Liver (tissue), 8 donors: ENCODE measurements at regions not wholly inside any gene's neighbourhood (a gene's known extent, or its start where the extent isn't known, plus 50 kb on each side); places are given as distances from the start of the nearest gene placed in this dataset.

Experiments
- DNase-seq: peaks from one replicate; pipeline ENCODE4 v3.0.0-alpha.2; 2017; ENCODE audit warnings: low spot score
- H3K27ac ChIP-seq, 2 donors: one replicate each; pipeline ENCODE4 v1.7.0; 2013; ENCODE audit warnings: inconsistent platforms in 2 of 2, low read length in 2 of 2, control low read depth in 1 of 2, low read depth in 1 of 2, mild to moderate bottlenecking in 1 of 2
- H3K27me3 ChIP-seq, 4 donors: one replicate each; pipeline versions ENCODE4 v1.6.1 to v1.7.0; 2013; ENCODE audit warnings: low read length in 3 of 4, inconsistent platforms in 1 of 4, mild to moderate bottlenecking in 1 of 4, moderate library complexity in 1 of 4; ENCODE audit not compliant: control insufficient read depth in 4 of 4, insufficient read depth in 4 of 4
- H3K36me3 ChIP-seq, 4 donors: one replicate each; pipeline versions ENCODE4 v1.6.1 to v1.7.0; 2013; ENCODE audit warnings: low read length in 3 of 4, mild to moderate bottlenecking in 3 of 4, low read depth in 1 of 4, moderate library complexity in 1 of 4; ENCODE audit not compliant: control insufficient read depth in 4 of 4, insufficient read depth in 3 of 4
- H3K4me1 ChIP-seq, 4 donors: one replicate each; pipeline versions ENCODE4 v1.6.1 to v1.7.0; 2013; ENCODE audit warnings: low read length in 3 of 4, mild to moderate bottlenecking in 3 of 4, moderate library complexity in 1 of 4; ENCODE audit not compliant: control insufficient read depth in 4 of 4, insufficient read depth in 4 of 4
- H3K4me3 ChIP-seq, 3 donors: one replicate each; pipeline versions ENCODE4 v1.6.1 to v1.7.0; 2013; ENCODE audit warnings: low read length in 3 of 3, control low read depth in 1 of 3, low read depth in 1 of 3, mild to moderate bottlenecking in 1 of 3
- H3K9ac ChIP-seq, 2 donors: one replicate each; pipeline ENCODE4 v1.7.0; 2013; ENCODE audit warnings: low read length in 2 of 2, mild to moderate bottlenecking in 2 of 2, moderate library complexity in 2 of 2, control low read depth in 1 of 2, low read depth in 1 of 2
- H3K9me3 ChIP-seq, 4 donors: one replicate each; pipeline versions ENCODE4 v1.6.1 to v1.7.0; 2013; ENCODE audit warnings: low read length in 3 of 4; ENCODE audit not compliant: control insufficient read depth in 4 of 4
- EGR1 ChIP-seq, 2 donors: IDR thresholded peaks; 2 replicates each; pipeline ENCODE4 v1.6.1; 2016 to 2018; ENCODE audit warnings: antibody characterized with exemption in 2 of 2, low read depth in 2 of 2
- FOXA1 ChIP-seq: IDR thresholded peaks from 2 replicates; pipeline ENCODE4 v1.6.1; 2016; ENCODE audit warnings: antibody characterized with exemption
- GABPA ChIP-seq, 2 donors: IDR thresholded peaks in 1 of 2; conservative IDR thresholded peaks in 1 of 2; 2 replicates each; pipeline ENCODE4 v1.6.1; 2016; ENCODE audit warnings: antibody characterized with exemption in 2 of 2, mild to moderate bottlenecking in 1 of 2, moderate library complexity in 1 of 2
- HNF4A ChIP-seq, 2 donors: conservative IDR thresholded peaks; 2 replicates each; pipeline ENCODE4 v1.6.1; 2016; ENCODE audit warnings: antibody characterized with exemption in 2 of 2, mild to moderate bottlenecking in 2 of 2
- HNF4G ChIP-seq: IDR thresholded peaks from 2 replicates; pipeline ENCODE4 v1.6.1; 2016; ENCODE audit warnings: antibody characterized with exemption
- JUND ChIP-seq, 2 donors: IDR thresholded peaks; 2 replicates each; pipeline ENCODE4 v1.6.1; 2016; ENCODE audit warnings: antibody characterized with exemption in 2 of 2
- NR2F2 ChIP-seq: IDR thresholded peaks from 2 replicates; pipeline ENCODE4 v1.6.1; 2016; ENCODE audit warnings: antibody characterized with exemption
- RXRA ChIP-seq, 2 donors: IDR thresholded peaks; 2 replicates each; pipeline ENCODE4 v1.6.1; 2017 to 2018; ENCODE audit warnings: antibody characterized with exemption in 2 of 2, mild to moderate bottlenecking in 1 of 2
- SP1 ChIP-seq: IDR thresholded peaks from 2 replicates; pipeline ENCODE4 v1.6.1; 2018; ENCODE audit warnings: antibody characterized with exemption, mild to moderate bottlenecking
- TAF1 ChIP-seq: conservative IDR thresholded peaks from 2 replicates; pipeline ENCODE4 v1.6.1; 2016; ENCODE audit warnings: antibody characterized with exemption, mild to moderate bottlenecking
- YY1 ChIP-seq: IDR thresholded peaks from 2 replicates; pipeline ENCODE4 v1.6.1; 2016; ENCODE audit warnings: antibody characterized with exemption, mild to moderate bottlenecking
- WGBS: extraction: QIAGEN DNeasy Blood & Tissue Kit; methylation state at CpG from one replicate; pipeline ENCODE4 v1.1.7; 2013; 5-methylcytosine and 5-hydroxymethylcytosine counted together
- TF ChIP-seq, protein P1 (sequence below): fragments of 150-350 bp; IDR thresholded peaks from 2 replicates; pipeline ENCODE4 v1.5.1; 2017; ENCODE audit warnings: improper control_type of control experiment, low read depth, low read length; ENCODE audit not compliant: missing input control
- TF ChIP-seq, protein P2 (sequence below): IDR thresholded peaks from 2 replicates; pipeline ENCODE4 v1.6.1; 2016; ENCODE audit warnings: antibody characterized with exemption
- TF ChIP-seq, protein P3 (sequence below): IDR thresholded peaks from 2 replicates; pipeline ENCODE4 v1.6.1; 2016; ENCODE audit warnings: antibody characterized with exemption, mild to moderate bottlenecking
- TF ChIP-seq, protein P4 (sequence below): IDR thresholded peaks from 2 replicates; pipeline ENCODE4 v1.6.1; 2016; ENCODE audit warnings: antibody characterized with exemption
- TF ChIP-seq, protein P5 (sequence below): IDR thresholded peaks from 2 replicates; pipeline ENCODE4 v1.6.1; 2016; ENCODE audit warnings: antibody characterized with exemption
- donor health status: healthy.
- donor health status: healthy.
- donor health status: healthy.
- donor health status: healthy.
- donor health status: healthy.

DNA sequence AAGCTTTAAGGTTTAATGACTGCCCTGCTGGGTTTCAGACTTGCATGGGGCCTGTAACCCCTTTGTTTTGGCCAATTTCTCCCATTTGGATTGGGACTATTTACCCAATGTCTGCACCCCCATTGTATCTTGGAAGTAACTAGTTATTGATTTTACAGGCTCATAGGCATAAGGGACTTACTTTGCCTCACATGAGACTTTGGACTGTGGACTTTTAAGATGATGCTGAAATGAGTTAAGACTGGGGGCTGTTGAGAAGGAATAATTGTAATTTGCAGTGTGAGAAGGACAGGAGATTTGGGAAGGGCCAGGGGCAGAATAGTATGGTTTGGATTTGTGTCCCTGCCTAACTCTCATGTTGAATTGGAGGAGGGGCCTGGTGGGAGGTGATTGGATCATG, 260.7 kb downstream of the SNCA start (continued):
- TF ChIP-seq, protein P1, sequence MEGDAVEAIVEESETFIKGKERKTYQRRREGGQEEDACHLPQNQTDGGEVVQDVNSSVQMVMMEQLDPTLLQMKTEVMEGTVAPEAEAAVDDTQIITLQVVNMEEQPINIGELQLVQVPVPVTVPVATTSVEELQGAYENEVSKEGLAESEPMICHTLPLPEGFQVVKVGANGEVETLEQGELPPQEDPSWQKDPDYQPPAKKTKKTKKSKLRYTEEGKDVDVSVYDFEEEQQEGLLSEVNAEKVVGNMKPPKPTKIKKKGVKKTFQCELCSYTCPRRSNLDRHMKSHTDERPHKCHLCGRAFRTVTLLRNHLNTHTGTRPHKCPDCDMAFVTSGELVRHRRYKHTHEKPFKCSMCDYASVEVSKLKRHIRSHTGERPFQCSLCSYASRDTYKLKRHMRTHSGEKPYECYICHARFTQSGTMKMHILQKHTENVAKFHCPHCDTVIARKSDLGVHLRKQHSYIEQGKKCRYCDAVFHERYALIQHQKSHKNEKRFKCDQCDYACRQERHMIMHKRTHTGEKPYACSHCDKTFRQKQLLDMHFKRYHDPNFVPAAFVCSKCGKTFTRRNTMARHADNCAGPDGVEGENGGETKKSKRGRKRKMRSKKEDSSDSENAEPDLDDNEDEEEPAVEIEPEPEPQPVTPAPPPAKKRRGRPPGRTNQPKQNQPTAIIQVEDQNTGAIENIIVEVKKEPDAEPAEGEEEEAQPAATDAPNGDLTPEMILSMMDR: no peak
- TF ChIP-seq RXRA (IDR thresholded peaks at IDR 0.05) (no peak), YY1 (no peak), GABPA (IDR thresholded peaks at IDR 0.05 in 1 of 2, conservative IDR thresholded peaks at IDR 0.05 in 1 of 2) (no peak)

DNA sequence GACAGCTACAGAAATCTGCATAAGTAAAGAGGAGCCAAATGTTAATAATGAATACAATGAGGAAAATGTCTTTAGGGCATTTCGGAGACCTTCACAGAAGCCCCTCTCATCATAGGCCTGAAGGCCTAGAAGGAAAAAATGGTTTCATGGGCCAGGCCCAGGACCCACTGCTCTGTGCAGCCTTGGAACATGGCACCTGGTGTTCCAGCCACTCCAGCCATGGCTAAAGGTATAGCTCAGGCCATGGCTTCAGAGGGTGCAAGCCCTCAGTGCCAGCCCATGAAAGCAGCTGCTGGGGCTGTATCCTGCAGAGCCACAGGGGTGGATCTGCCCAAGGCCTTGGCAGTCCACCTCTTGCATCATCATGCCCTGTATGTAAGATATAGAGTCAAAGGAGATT, 261.1 kb downstream of the SNCA start:
- TF ChIP-seq JUND (IDR thresholded peaks at IDR 0.05): no peak
- TF ChIP-seq, protein P2, sequence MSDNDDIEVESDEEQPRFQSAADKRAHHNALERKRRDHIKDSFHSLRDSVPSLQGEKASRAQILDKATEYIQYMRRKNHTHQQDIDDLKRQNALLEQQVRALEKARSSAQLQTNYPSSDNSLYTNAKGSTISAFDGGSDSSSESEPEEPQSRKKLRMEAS: no peak
- no peak for TF ChIP-seq SP1
- TF ChIP-seq, protein P3, sequence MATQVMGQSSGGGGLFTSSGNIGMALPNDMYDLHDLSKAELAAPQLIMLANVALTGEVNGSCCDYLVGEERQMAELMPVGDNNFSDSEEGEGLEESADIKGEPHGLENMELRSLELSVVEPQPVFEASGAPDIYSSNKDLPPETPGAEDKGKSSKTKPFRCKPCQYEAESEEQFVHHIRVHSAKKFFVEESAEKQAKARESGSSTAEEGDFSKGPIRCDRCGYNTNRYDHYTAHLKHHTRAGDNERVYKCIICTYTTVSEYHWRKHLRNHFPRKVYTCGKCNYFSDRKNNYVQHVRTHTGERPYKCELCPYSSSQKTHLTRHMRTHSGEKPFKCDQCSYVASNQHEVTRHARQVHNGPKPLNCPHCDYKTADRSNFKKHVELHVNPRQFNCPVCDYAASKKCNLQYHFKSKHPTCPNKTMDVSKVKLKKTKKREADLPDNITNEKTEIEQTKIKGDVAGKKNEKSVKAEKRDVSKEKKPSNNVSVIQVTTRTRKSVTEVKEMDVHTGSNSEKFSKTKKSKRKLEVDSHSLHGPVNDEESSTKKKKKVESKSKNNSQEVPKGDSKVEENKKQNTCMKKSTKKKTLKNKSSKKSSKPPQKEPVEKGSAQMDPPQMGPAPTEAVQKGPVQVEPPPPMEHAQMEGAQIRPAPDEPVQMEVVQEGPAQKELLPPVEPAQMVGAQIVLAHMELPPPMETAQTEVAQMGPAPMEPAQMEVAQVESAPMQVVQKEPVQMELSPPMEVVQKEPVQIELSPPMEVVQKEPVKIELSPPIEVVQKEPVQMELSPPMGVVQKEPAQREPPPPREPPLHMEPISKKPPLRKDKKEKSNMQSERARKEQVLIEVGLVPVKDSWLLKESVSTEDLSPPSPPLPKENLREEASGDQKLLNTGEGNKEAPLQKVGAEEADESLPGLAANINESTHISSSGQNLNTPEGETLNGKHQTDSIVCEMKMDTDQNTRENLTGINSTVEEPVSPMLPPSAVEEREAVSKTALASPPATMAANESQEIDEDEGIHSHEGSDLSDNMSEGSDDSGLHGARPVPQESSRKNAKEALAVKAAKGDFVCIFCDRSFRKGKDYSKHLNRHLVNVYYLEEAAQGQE: no peak
- TF ChIP-seq, protein P4, sequence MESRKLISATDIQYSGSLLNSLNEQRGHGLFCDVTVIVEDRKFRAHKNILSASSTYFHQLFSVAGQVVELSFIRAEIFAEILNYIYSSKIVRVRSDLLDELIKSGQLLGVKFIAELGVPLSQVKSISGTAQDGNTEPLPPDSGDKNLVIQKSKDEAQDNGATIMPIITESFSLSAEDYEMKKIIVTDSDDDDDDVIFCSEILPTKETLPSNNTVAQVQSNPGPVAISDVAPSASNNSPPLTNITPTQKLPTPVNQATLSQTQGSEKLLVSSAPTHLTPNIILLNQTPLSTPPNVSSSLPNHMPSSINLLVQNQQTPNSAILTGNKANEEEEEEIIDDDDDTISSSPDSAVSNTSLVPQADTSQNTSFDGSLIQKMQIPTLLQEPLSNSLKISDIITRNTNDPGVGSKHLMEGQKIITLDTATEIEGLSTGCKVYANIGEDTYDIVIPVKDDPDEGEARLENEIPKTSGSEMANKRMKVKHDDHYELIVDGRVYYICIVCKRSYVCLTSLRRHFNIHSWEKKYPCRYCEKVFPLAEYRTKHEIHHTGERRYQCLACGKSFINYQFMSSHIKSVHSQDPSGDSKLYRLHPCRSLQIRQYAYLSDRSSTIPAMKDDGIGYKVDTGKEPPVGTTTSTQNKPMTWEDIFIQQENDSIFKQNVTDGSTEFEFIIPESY: no peak
- TF ChIP-seq GABPA (IDR thresholded peaks at IDR 0.05 in 1 of 2, conservative IDR thresholded peaks at IDR 0.05 in 1 of 2): no peak
- TF ChIP-seq YY1: no peak
- TF ChIP-seq, protein P5, sequence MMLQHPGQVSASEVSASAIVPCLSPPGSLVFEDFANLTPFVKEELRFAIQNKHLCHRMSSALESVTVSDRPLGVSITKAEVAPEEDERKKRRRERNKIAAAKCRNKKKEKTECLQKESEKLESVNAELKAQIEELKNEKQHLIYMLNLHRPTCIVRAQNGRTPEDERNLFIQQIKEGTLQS: no peak
- TF ChIP-seq TAF1: no peak
- TF ChIP-seq HNF4G: no peak
- no peak for TF ChIP-seq RXRA (IDR thresholded peaks at IDR 0.05)
- Histone ChIP-seq H3K36me3 (no peaks in the 10 kb centered on the region), H3K27ac (no peak overlapping the region), H3K27me3 (no peaks in the 10 kb centered on the region), H3K4me3 (no peak overlapping the region), H3K4me1 (no peaks in the 10 kb centered on the region), H3K9me3 (no peaks in the 10 kb centered on the region), H3K9ac (no peak overlapping the region)
- 96% methylated on average over 1 of the region's 1 CpG for WGBS
- DNase-seq: no peak

DNA sequence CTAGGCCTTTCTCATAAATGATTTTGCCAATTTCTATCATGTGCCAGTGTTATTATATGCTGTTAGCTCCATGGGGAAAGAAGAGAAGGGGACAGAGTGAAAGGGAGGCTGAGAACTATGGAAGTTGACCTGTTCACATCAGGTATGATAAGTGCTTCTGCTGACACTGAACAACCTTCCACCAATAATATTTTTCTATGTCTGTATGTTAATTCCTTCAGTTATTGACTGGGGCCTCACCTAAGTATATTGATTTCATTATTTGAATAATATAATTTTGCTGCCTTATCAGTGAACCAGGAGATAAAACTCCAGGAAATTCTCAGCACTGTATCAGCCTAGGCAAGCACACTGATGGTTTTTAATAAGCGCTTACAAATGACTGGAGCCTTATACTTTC, 262.8 kb downstream of the SNCA start:
- Histone ChIP-seq H3K9ac (no peak overlapping the region), H3K27ac (no peak overlapping the region), H3K36me3 (no peaks in the 10 kb centered on the region), H3K27me3 (peaks cover 0 to 4% (median 0%) of the 10 kb centered on the region in 4 donors), H3K4me1 (no peaks in the 10 kb centered on the region), H3K4me3 (no peak overlapping the region), H3K9me3 (no peaks in the 10 kb centered on the region)
- DNase-seq: no peak
- WGBS: 94% methylated on average over 1 of the region's 1 CpG
- TF ChIP-seq GABPA (IDR thresholded peaks at IDR 0.05 in 1 of 2, conservative IDR thresholded peaks at IDR 0.05 in 1 of 2): no peak
- TF ChIP-seq TAF1: no peak
- TF ChIP-seq JUND (IDR thresholded peaks at IDR 0.05): no peak
- TF ChIP-seq, protein P1: no peak
- TF ChIP-seq HNF4A (conservative IDR thresholded peaks at IDR 0.05): no peak
- TF ChIP-seq, protein P5: no peak
- TF ChIP-seq RXRA (IDR thresholded peaks at IDR 0.05): no peak
- no peak for TF ChIP-seq EGR1 (IDR thresholded peaks at IDR 0.05; ENCODE audit: low read depth in 2 of 2)
- TF ChIP-seq, protein P2: no peak
- no peak for TF ChIP-seq FOXA1
- TF ChIP-seq SP1: no peak
- TF ChIP-seq NR2F2: no peak
